Activated naive CD4-positive, alpha-beta T cell treated with anti-CD3 and anti-CD28 coated beads for 36 hours (primary cell): ENCODE measurements at regions not wholly inside any gene's neighbourhood (a gene's known extent, or its start where the extent isn't known, plus 50 kb on each side); places are given as distances from the start of the nearest gene placed in this dataset.

Experiments
- CTCF ChIA-PET: fragments of 350-600 bp; sonication (Branson Sonifier 250); formaldehyde crosslinking; loops from one replicate; lab custom pipeline; 2021; ENCODE audit warnings: antibody characterized with exemption; lab: Charles Lee
- DNase-seq: peaks from one replicate; pipeline ENCODE4 v3.0.0-alpha.2; 2020
- H3K27ac Mint-ChIP-seq: one replicate; pipeline ENCODE4 v1.8.0; 2021; ENCODE audit warnings: mild to moderate bottlenecking, mixed read lengths
- H3K27me3 Mint-ChIP-seq: one replicate; pipeline ENCODE4 v1.8.0; 2021; ENCODE audit warnings: low read depth, mixed read lengths
- H3K36me3 Mint-ChIP-seq: one replicate; pipeline ENCODE4 v1.8.0; 2021; ENCODE audit warnings: low read depth, mixed read lengths
- H3K4me1 Mint-ChIP-seq: one replicate; pipeline ENCODE4 v1.8.0; 2021; ENCODE audit warnings: low read depth, mixed read lengths
- H3K4me3 Mint-ChIP-seq: one replicate; pipeline ENCODE4 v1.8.0; 2021; ENCODE audit warnings: mild to moderate bottlenecking, moderate library complexity, mixed read lengths
- H3K9me3 Mint-ChIP-seq: one replicate; pipeline ENCODE4 v1.8.0; 2021; ENCODE audit warnings: mixed read lengths
- intact Hi-C: fragments of 100-400 bp; cut with micrococcal nuclease; formaldehyde crosslinking; loops from one replicate; pipeline ENCODE4 v1.15.1; 2023

DNA sequence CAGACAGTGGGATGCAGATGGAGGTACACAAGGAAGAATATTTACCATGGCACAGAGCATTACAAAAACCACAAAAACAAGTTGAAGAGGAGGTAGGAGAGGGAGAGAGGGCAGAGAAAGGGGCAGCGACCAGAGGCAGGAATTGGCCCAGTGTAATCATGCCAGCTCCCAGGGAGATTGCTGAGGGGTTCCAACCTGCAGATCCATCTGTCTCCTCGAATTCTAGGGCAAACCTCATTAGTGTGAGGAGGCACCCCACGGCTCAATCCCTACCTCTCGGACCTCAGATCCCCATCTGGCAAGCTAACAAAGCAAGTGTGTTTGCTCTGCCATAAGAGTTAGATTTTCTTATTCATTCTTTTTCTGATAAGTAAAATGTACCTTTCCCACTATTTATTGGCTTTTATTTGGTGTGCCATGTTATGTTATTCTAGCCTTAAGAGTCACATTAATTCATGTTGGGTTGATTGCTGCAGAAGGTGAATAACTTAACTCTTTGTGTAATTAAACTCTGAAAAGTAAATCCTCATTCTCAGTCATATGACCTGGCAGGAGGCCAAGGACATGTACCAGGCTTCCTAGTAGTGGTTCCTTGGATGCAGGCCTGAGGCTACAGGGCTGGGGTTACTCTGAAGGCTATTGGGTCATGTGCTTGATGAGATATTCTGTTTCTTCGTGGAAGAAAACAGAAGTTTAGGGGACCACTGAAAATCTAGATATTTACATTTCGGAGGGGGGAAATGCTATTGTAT is 315.2 kb upstream of the ATP10B start:
- Mint-ChIP-seq H3K4me3 (no peak overlapping the region), H3K27ac (no peak overlapping the region), H3K36me3 (no peaks in the 10 kb centered on the region), H3K27me3 (no peaks in the 10 kb centered on the region), H3K9me3 (no peaks in the 10 kb centered on the region), H3K4me1 (no peaks in the 10 kb centered on the region)
- CTCF ChIA-PET = no interaction called here
- intact Hi-C loops = no loop called here
- no peak for DNase-seq

- H3K27ac Mint-ChIP-seq = no peak overlapping the region
- no peak overlapping the region for H3K4me3 Mint-ChIP-seq
- intact Hi-C loops = no loop called here
- no peaks in the 10 kb centered on the region for H3K36me3 Mint-ChIP-seq
- no peaks in the 10 kb centered on the region for H3K9me3 Mint-ChIP-seq
- CTCF ChIA-PET = no interaction called here
- H3K4me1 Mint-ChIP-seq = no peaks in the 10 kb centered on the region
- no peak for DNase-seq
- no peaks in the 10 kb centered on the region for H3K27me3 Mint-ChIP-seq
Observed at GRCh38 chr5:161165998-161166660, 314.1 kb upstream of the ATP10B start.

GRCh38 chr5:161157925-161158324 is 305.9 kb upstream of the ATP10B start:
- Mint-ChIP-seq H3K27ac (no peak overlapping the region), H3K27me3 (no peaks in the 10 kb centered on the region), H3K36me3 (no peaks in the 10 kb centered on the region), H3K4me1 (no peaks in the 10 kb centered on the region), H3K4me3 (no peak overlapping the region), H3K9me3 (peaks cover 7% of the 10 kb centered on the region)
- DNase-seq = no peak
- CTCF ChIA-PET = no interaction called here
- intact Hi-C loops = no loop called here

DNA sequence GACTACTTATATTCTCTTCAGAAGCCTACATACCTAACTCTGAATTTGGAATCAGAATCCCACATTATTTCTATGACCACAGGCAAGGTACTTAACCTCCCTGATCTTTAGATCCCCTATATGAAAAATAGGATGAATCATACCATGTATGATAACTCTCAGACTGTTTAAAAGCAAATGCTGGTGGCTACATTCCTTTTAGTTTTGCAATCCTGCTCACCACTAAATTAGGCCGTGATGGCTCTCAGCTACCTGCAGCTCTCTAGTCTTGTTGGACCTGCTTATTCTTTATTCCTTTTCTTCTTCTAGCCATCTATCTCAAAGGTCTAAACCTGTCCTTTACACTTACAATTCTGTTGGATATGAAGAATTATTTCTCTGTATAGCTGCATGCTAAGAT is 303.4 kb upstream of the ATP10B start:
- intact Hi-C loops = no loop called here
- Mint-ChIP-seq H3K27ac (no peak overlapping the region), H3K36me3 (no peaks in the 10 kb centered on the region), H3K4me3 (no peak overlapping the region), H3K27me3 (no peaks in the 10 kb centered on the region), H3K4me1 (no peaks in the 10 kb centered on the region), H3K9me3 (peaks cover 7% of the 10 kb centered on the region)
- CTCF ChIA-PET = no interaction called here
- DNase-seq = no peak

GRCh38 chr5:161152415-161152940 is 300.5 kb upstream of the ATP10B start:
- Mint-ChIP-seq H3K27me3 (no peaks in the 10 kb centered on the region), H3K27ac (no peak overlapping the region), H3K9me3 (peaks cover 7% of the 10 kb centered on the region), H3K4me3 (no peak overlapping the region), H3K4me1 (no peaks in the 10 kb centered on the region), H3K36me3 (no peaks in the 10 kb centered on the region)
- no peak for DNase-seq
- intact Hi-C loops = no loop called here
- CTCF ChIA-PET = no interaction called here

GRCh38 chr5:161150441-161150988 is 298.5 kb upstream of the ATP10B start:
- intact Hi-C loops = no loop called here
- CTCF ChIA-PET = no interaction called here
- no peak overlapping the region for H3K27ac Mint-ChIP-seq

DNA sequence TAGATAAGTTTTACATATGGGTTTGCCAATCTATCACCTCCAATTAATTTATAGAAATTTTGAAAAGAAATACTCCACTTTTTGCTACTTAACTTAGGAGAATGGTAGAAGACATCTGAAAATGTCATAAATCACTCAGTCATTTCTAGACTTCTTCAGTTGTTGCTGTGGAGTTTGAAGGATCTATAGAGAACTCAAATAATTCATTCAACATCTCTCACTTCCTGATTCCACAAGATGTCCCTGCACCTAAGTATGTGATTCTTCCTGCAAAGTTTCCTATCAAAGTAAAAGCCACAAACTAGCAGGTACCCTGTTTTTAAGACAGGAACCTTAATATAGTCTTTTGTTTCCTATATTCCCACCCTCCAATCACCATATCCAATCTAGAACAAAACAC is 297.1 kb upstream of the ATP10B start:
- intact Hi-C loops = no loop called here

More at GRCh38 chr5:161150441-161150988, 298.5 kb upstream of the ATP10B start:
- no peak for DNase-seq
- Mint-ChIP-seq H3K4me3 (no peak overlapping the region), H3K4me1 (no peaks in the 10 kb centered on the region), H3K36me3 (no peaks in the 10 kb centered on the region), H3K27me3 (no peaks in the 10 kb centered on the region), H3K9me3 (peaks cover 3% of the 10 kb centered on the region)

DNA sequence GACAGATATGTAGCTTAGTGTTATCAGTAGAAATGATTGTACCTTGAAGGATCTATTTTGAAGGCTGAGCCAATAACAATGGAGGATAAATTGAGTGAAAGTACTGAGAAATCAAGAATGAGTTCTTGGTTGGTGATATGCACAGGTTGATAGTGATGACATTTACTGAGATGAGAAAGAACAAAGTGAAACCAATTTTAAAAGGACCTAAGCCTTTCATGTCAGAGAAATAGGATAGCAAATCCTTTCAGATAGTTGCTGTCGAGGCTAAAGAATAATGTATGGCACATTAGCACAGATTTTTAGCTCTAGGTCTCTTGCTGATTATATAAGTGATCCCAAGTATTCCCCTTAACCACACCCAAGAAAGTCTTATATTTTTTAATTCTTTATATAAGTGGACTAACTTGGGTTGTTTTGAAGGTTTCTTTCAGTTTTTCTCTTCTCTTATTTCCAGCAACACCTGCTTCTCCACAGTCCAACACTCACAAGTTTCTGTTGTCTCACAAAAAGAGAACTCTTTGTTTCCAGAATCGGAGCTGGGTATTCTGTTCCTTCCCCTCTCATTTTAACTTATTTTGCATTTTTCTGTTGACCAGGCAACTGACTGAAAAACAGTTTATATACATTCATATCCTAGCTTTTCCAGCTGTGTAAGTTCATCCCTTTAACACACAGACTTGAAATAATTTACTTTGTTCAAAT is 286.9 kb upstream of the ATP10B start:
- DNase-seq = no peak
- intact Hi-C loops = no loop called here
- Mint-ChIP-seq H3K27me3 (no peaks in the 10 kb centered on the region), H3K4me3 (no peak overlapping the region), H3K36me3 (no peaks in the 10 kb centered on the region), H3K9me3 (peaks cover 3% of the 10 kb centered on the region), H3K4me1 (no peaks in the 10 kb centered on the region), H3K27ac (no peak overlapping the region)
- CTCF ChIA-PET = no interaction called here

More for the DNA sequence above, 297.1 kb upstream of the ATP10B start:
- CTCF ChIA-PET = no interaction called here
- Mint-ChIP-seq H3K9me3 (peaks cover 3% of the 10 kb centered on the region), H3K27ac (no peak overlapping the region), H3K4me1 (no peaks in the 10 kb centered on the region), H3K27me3 (no peaks in the 10 kb centered on the region), H3K36me3 (no peaks in the 10 kb centered on the region), H3K4me3 (no peak overlapping the region)
- no peak for DNase-seq

- no peaks in the 10 kb centered on the region for H3K9me3 Mint-ChIP-seq
Observed at GRCh38 chr5:161134956-161135355, 282.9 kb upstream of the ATP10B start.

GRCh38 chr5:161134083-161134482 is 282.1 kb upstream of the ATP10B start:
- Mint-ChIP-seq H3K9me3 (no peaks in the 10 kb centered on the region), H3K4me3 (no peak overlapping the region), H3K27ac (no peak overlapping the region), H3K4me1 (no peaks in the 10 kb centered on the region), H3K36me3 (no peaks in the 10 kb centered on the region), H3K27me3 (no peaks in the 10 kb centered on the region)
- CTCF ChIA-PET = no interaction called here
- no peak for DNase-seq
- intact Hi-C loops = no loop called here

More at GRCh38 chr5:161134956-161135355, 282.9 kb upstream of the ATP10B start:
- DNase-seq = no peak
- no peaks in the 10 kb centered on the region for H3K36me3 Mint-ChIP-seq
- no peak overlapping the region for H3K4me3 Mint-ChIP-seq
- intact Hi-C loops = no loop called here
- no peaks in the 10 kb centered on the region for H3K4me1 Mint-ChIP-seq
- H3K27me3 Mint-ChIP-seq = no peaks in the 10 kb centered on the region
- CTCF ChIA-PET = no interaction called here
- no peak overlapping the region for H3K27ac Mint-ChIP-seq

DNA sequence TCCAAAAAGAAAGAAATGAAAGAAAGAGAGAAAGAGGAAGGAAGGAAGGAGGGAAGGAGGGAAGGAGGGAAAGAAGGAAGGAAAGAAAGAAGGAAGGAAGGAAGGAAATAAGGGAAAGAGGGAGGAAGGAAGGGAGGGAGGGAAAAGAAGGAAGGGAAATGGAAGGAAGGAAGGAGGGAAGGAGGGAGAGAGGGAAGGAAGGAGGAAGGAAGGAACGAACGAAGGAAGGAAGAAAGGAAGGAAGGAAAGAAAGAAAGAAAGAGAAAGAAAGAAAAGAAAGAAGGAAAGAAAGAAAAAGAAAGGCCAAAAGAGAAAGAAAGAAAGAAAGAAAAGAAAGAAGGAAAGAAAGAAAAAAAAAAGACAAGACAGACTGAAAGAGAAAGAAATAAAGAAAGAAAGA is 263.9 kb upstream of the ATP10B start:
- CTCF ChIA-PET = no interaction called here
- Mint-ChIP-seq H3K4me3 (no peak overlapping the region), H3K36me3 (no peaks in the 10 kb centered on the region), H3K27ac (no peak overlapping the region), H3K4me1 (no peaks in the 10 kb centered on the region), H3K27me3 (peaks cover 3% of the 10 kb centered on the region), H3K9me3 (peaks cover 1% of the 10 kb centered on the region)
- intact Hi-C loops = no loop called here
- DNase-seq = no peak

- Mint-ChIP-seq H3K4me3 (no peak overlapping the region), H3K27me3 (peaks cover 3% of the 10 kb centered on the region), H3K4me1 (no peaks in the 10 kb centered on the region), H3K36me3 (no peaks in the 10 kb centered on the region), H3K27ac (no peak overlapping the region), H3K9me3 (peaks cover 1% of the 10 kb centered on the region)
- no peak for DNase-seq
- CTCF ChIA-PET = no interaction called here
- intact Hi-C loops = no loop called here
Observed at GRCh38 chr5:161112371-161112770, 260.4 kb upstream of the ATP10B start.
